CD4-positive, alpha-beta memory T cell (primary cell): ENCODE measurements at regions not wholly inside any gene's neighbourhood (a gene's known extent, or its start where the extent isn't known, plus 50 kb on each side); places are given as distances from the start of the nearest gene placed in this dataset.
A peak's percentile ranks its signal among the peaks of the same experiment; 100 is the strongest.
"Not testable (repeated sequence)": the region's sequence is repeated elsewhere in the genome, so short reads cannot be mapped to it uniquely, and the experiment has no call there.

Source experiments
- CTCF ChIA-PET: fragments of 350-600 bp; sonication (Branson Sonifier 250); formaldehyde crosslinking; loops from one replicate; lab custom pipeline; 2021; ENCODE audit warnings: inconsistent platforms; ENCODE audit not compliant: partially characterized antibody; lab: Charles Lee
- POLR2A ChIA-PET: fragments of 350-600 bp; sonication (Branson Sonifier 250); formaldehyde crosslinking; loops from one replicate; lab custom pipeline; 2021; ENCODE audit not compliant: partially characterized antibody; lab: Charles Lee
- DNase-seq, 5 donors: peaks; one replicate each; pipeline versions ENCODE4 v3.0.0 to v3.0.0-alpha.2; 2020 to 2022; ENCODE audit warnings: mixed read lengths in 1 of 5
- H3K27ac ChIP-seq: one replicate; pipeline ENCODE4 v1.7.0; 2013; ENCODE audit warnings: low read depth, low read length
- H3K27me3 ChIP-seq: 2 replicates; pipeline ENCODE4 v1.7.0; 2013; ENCODE audit warnings: mild to moderate bottlenecking, low read length, moderate library complexity; ENCODE audit not compliant: insufficient read depth
- H3K36me3 ChIP-seq: 2 replicates; pipeline ENCODE4 v1.7.0; 2013; ENCODE audit warnings: mild to moderate bottlenecking, low read length, moderate library complexity; ENCODE audit not compliant: insufficient read depth
- H3K4me1 ChIP-seq: 2 replicates; pipeline ENCODE4 v1.7.0; 2013; ENCODE audit warnings: mild to moderate bottlenecking, low read length, moderate library complexity; ENCODE audit not compliant: insufficient read depth
- H3K4me3 ChIP-seq, 2 donors: one replicate each; pipeline ENCODE4 v1.7.0; 2013; ENCODE audit warnings: low read length in 2 of 2, mild to moderate bottlenecking in 1 of 2
- H3K9me3 ChIP-seq, 2 donors: one replicate each; pipeline ENCODE4 v1.7.0; 2013; ENCODE audit warnings: low read length in 2 of 2, control low read depth in 1 of 2; ENCODE audit not compliant: control insufficient read depth in 1 of 2
- H3K27ac Mint-ChIP-seq, 7 donors: one replicate each; pipeline ENCODE4 v1.8.0; 2020 to 2021; ENCODE audit warnings: mixed read lengths in 7 of 7, mild to moderate bottlenecking in 6 of 7, inconsistent platforms in 3 of 7, moderate library complexity in 3 of 7
- H3K27me3 Mint-ChIP-seq, 2 donors: one replicate each; pipeline ENCODE4 v1.8.0; 2020 to 2021; ENCODE audit warnings: mixed read lengths in 2 of 2
- H3K36me3 Mint-ChIP-seq, 2 donors: one replicate each; pipeline ENCODE4 v1.8.0; 2020 to 2021; ENCODE audit warnings: mixed read lengths in 2 of 2, inconsistent platforms in 1 of 2, mild to moderate bottlenecking in 1 of 2
- H3K4me1 Mint-ChIP-seq, 4 donors: one replicate each; pipeline ENCODE4 v1.8.0; 2020 to 2021; ENCODE audit warnings: mixed read lengths in 4 of 4, mild to moderate bottlenecking in 1 of 4
- H3K4me3 Mint-ChIP-seq, 8 donors: one replicate each; pipeline ENCODE4 v1.8.0; 2020 to 2021; ENCODE audit warnings: mixed read lengths in 8 of 8, mild to moderate bottlenecking in 7 of 8, moderate library complexity in 6 of 8, inconsistent platforms in 3 of 8
- H3K9me3 Mint-ChIP-seq, 8 donors: one replicate each; pipeline ENCODE4 v1.8.0; 2020 to 2021; ENCODE audit warnings: mixed read lengths in 8 of 8, mild to moderate bottlenecking in 5 of 8, inconsistent platforms in 3 of 8, moderate library complexity in 1 of 8
- intact Hi-C: fragments of 100-400 bp; cut with micrococcal nuclease; formaldehyde crosslinking; loops from one replicate; pipeline ENCODE4 v1.15.1; 2023

GRCh38 chr21:43287111-43287760 lies 118.4 kb downstream of the CRYAA start:
- H3K9me3 Mint-ChIP-seq, result peaks cover 0 to 6% (median under 1%) of the 10 kb centered on the region in 8 donors
- H3K27me3 ChIP-seq, result no peaks in the 10 kb centered on the region
- no peaks in the 10 kb centered on the region for H3K9me3 ChIP-seq
- peak overlapping the region in 1 of 8 donors; percentile 0 for H3K4me3 Mint-ChIP-seq
- DNase-seq, result no peak
- H3K36me3 ChIP-seq, result no peaks in the 10 kb centered on the region
- H3K27ac Mint-ChIP-seq, result peak overlapping the region in 2 of 7 donors; percentile 48 to 65
- no peak overlapping the region for H3K4me3 ChIP-seq
- peaks cover 0 to 2% of the 10 kb centered on the region in 2 donors for H3K27me3 Mint-ChIP-seq
- H3K27ac ChIP-seq, result no peak overlapping the region
- CTCF ChIA-PET, result no interaction called here
- POLR2A ChIA-PET, result no interaction called here
- intact Hi-C loops, result no loop called here
- no peaks in the 10 kb centered on the region for H3K4me1 ChIP-seq
- H3K36me3 Mint-ChIP-seq, result no peaks in the 10 kb centered on the region
- H3K4me1 Mint-ChIP-seq, result peaks cover 0 to 2% (median under 1%) of the 10 kb centered on the region in 4 donors

- H3K4me3 ChIP-seq, result no peak overlapping the region
- H3K4me1 ChIP-seq, result no peaks in the 10 kb centered on the region
- no peak for DNase-seq
- Mint-ChIP-seq H3K9me3 (peaks cover 0 to 6% (median under 1%) of the 10 kb centered on the region in 8 donors), H3K27ac (no peak overlapping the region), H3K4me3 (no peak overlapping the region), H3K36me3 (no peaks in the 10 kb centered on the region), H3K27me3 (peaks cover 0 to 2% of the 10 kb centered on the region in 2 donors), H3K4me1 (peaks cover 0 to 2% (median under 1%) of the 10 kb centered on the region in 4 donors)
- POLR2A ChIA-PET, result no interaction called here
- H3K27me3 ChIP-seq, result no peaks in the 10 kb centered on the region
- H3K27ac ChIP-seq, result no peak overlapping the region
- intact Hi-C loops, result no loop called here
- CTCF ChIA-PET, result no interaction called here
- no peaks in the 10 kb centered on the region for H3K36me3 ChIP-seq
- H3K9me3 ChIP-seq, result no peaks in the 10 kb centered on the region
These were observed 117.4 kb downstream of the CRYAA start for GRCh38 chr21:43286196-43286595.

DNA sequence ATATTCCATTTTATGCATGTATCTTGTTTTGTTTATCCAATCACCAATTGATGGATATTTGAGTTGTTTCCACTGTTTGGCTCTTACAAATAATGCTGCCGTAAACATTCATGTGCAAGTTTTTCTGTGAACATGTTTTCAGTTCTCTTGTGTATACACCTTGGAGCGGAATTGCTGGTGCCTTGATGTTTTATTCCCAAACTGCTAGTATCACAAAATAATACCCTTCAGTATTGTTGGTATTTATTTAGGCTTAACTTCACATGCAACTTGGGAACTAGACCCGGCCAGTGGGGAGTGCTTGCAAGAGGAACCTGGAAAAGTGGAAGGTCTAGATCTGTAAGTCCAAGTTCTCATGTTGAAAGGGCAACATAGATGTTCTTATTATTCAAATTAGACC lies 115.9 kb downstream of the CRYAA start:
- DNase-seq, result no peak
- Histone ChIP-seq H3K27ac (no peak overlapping the region), H3K4me1 (no peaks in the 10 kb centered on the region), H3K36me3 (no peaks in the 10 kb centered on the region), H3K27me3 (no peaks in the 10 kb centered on the region), H3K4me3 (no peak overlapping the region), H3K9me3 (no peaks in the 10 kb centered on the region)
- peaks cover 0 to 6% (median under 1%) of the 10 kb centered on the region in 8 donors for H3K9me3 Mint-ChIP-seq
- peaks cover 0 to 2% of the 10 kb centered on the region in 2 donors for H3K27me3 Mint-ChIP-seq
- peaks cover 0 to 2% (median under 1%) of the 10 kb centered on the region in 4 donors for H3K4me1 Mint-ChIP-seq
- H3K36me3 Mint-ChIP-seq, result no peaks in the 10 kb centered on the region
- no peak overlapping the region for H3K27ac Mint-ChIP-seq
- no peak overlapping the region for H3K4me3 Mint-ChIP-seq
- ChIA-PET POLR2A (no interaction called here), CTCF (no interaction called here)
- intact Hi-C loops, result no loop called here

- Mint-ChIP-seq H3K27me3 (peaks cover 0 to under 1% of the 10 kb centered on the region in 2 donors), H3K9me3 (peaks cover 0 to 2% (median under 1%) of the 10 kb centered on the region in 8 donors), H3K4me3 (no peak overlapping the region), H3K4me1 (peaks cover 0 to 2% (median under 1%) of the 10 kb centered on the region in 4 donors), H3K36me3 (no peaks in the 10 kb centered on the region), H3K27ac (no peak overlapping the region)
- intact Hi-C loops, result no loop called here
- CTCF ChIA-PET, result no interaction called here
- Histone ChIP-seq H3K27ac (no peak overlapping the region), H3K27me3 (no peaks in the 10 kb centered on the region), H3K4me3 (no peak overlapping the region), H3K4me1 (no peaks in the 10 kb centered on the region), H3K9me3 (no peaks in the 10 kb centered on the region), H3K36me3 (no peaks in the 10 kb centered on the region)
- no peak for DNase-seq
- POLR2A ChIA-PET, result no interaction called here
These were observed 115.4 kb downstream of the CRYAA start for GRCh38 chr21:43284238-43284637.

DNA sequence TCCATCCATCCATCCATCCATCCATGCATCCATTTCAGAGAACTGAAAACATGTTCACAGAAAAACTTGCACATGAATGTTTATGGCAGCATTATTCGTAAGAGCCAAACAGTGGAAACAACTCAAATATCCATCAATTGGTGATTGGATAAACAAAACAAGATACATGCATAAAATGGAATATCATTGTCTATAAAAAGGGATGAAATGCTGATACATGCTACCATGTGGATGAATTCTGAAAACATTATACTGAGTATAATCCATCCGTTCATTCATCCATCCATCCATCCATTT lies 115.1 kb downstream of the CRYAA start:
- CTCF ChIA-PET, H3K4me3 ChIP-seq, DNase-seq, H3K27ac ChIP-seq, H3K9me3 ChIP-seq, POLR2A ChIA-PET, H3K4me1 Mint-ChIP-seq, H3K27me3 Mint-ChIP-seq, H3K9me3 Mint-ChIP-seq, H3K36me3 ChIP-seq, H3K27me3 ChIP-seq, H3K4me3 Mint-ChIP-seq, intact Hi-C loops, H3K4me1 ChIP-seq, H3K27ac Mint-ChIP-seq, H3K36me3 Mint-ChIP-seq: not testable (repeated sequence)

DNA sequence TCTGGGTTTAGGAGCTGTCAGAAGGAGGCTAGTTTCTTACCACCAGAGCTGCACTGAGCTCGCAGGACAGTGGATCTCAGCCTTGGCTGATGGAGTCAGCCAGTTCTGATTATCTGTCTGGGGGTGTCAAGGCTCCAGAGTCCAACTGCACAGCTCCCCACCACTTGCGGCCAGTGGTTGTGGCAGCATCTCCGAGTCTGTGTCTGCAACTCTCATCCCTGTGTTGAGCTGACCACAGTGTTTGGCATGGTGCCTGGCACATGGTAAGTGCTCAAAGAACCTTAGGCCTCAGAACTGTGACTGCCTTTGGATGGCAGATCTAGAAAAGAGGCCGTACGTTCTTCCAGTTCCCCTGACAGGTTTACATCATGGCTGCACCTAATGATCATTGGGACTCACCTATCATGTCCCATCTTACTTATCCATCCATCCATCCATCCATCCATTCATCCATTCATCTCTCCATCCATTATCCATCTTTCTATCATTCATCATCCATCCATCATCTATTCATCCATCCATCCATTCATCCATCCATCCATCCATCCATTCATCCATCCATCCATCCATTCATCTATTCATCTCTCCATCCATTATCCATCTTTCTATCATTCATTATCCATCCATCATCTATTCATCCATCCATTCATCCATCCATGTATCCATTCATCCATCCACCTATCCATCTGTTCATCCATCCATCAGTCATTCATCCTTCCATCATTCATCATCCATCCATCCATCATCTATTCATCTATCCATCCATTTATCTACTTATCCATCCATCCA lies 114.5 kb downstream of the CRYAA start:
- no peak for DNase-seq
- H3K36me3 Mint-ChIP-seq, result no peaks in the 10 kb centered on the region
- no peaks in the 10 kb centered on the region for H3K9me3 ChIP-seq
- no peak overlapping the region for H3K4me3 ChIP-seq
- H3K9me3 Mint-ChIP-seq, result peaks cover 0 to 2% (median 0%) of the 10 kb centered on the region in 8 donors
- POLR2A ChIA-PET, result no interaction called here
- peaks cover 0 to 2% (median under 1%) of the 10 kb centered on the region in 4 donors for H3K4me1 Mint-ChIP-seq
- no peaks in the 10 kb centered on the region for H3K4me1 ChIP-seq
- H3K36me3 ChIP-seq, result no peaks in the 10 kb centered on the region
- no peak overlapping the region for H3K27ac Mint-ChIP-seq
- no peak overlapping the region for H3K27ac ChIP-seq
- no peaks in the 10 kb centered on the region for H3K27me3 Mint-ChIP-seq
- no peak overlapping the region for H3K4me3 Mint-ChIP-seq
- CTCF ChIA-PET, result no interaction called here
- intact Hi-C loops, result no loop called here
- H3K27me3 ChIP-seq, result no peaks in the 10 kb centered on the region

DNA sequence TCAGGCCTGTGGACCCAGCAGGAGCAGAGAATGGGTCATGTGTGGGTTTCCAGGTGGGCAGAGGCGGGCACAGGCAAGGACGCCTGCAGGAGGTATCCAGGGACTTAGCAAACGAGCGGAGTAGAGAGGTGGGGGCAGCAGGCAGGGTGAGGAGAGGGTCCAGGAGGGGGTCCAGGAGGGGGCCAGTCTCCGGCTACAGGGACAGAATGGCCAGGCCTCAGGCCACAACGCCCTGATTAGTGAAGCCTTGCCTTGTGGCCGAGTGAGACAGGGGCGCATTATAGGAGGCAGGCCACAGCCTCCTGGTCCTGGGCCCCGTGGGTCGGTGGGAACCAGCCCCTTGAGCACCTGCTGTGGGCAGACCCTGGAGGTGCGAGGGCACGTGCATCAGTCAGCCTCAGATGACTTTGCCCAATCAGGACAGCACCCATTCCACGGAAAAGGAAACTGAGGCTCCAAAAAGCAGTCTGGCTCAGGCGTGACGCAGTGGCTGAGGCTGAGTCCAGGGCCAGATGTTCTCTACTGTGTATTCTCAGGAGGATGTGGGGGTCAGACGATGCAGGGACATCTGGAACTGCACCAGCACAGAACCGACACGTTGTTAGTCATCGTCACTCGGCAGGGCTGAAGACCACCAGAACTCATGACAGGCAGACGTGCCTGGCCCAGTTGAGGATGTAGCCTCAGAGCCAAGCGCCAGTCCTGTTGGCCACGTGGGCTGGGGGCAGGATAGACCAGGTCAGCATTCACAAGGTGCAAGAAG lies 113.7 kb downstream of the CRYAA start:
- no peaks in the 10 kb centered on the region for H3K4me1 ChIP-seq
- no peaks in the 10 kb centered on the region for H3K9me3 Mint-ChIP-seq
- ChIA-PET POLR2A (no interaction called here), CTCF (no interaction called here)
- no peaks in the 10 kb centered on the region for H3K36me3 Mint-ChIP-seq
- H3K27me3 Mint-ChIP-seq, result peaks cover 1 to 5% of the 10 kb centered on the region in 2 donors
- intact Hi-C loops, result no loop called here
- H3K4me1 Mint-ChIP-seq, result no peaks in the 10 kb centered on the region
- H3K27ac ChIP-seq, result no peak overlapping the region
- no peaks in the 10 kb centered on the region for H3K27me3 ChIP-seq
- no peak overlapping the region for H3K4me3 ChIP-seq
- no peak overlapping the region for H3K27ac Mint-ChIP-seq
- no peaks in the 10 kb centered on the region for H3K9me3 ChIP-seq
- DNase-seq, result no peak
- H3K4me3 Mint-ChIP-seq, result peak overlapping the region in 1 of 8 donors; percentile 52
- no peaks in the 10 kb centered on the region for H3K36me3 ChIP-seq
